ENCODE measurements at regions not wholly inside any gene's neighbourhood (a gene's known extent, or its start where the extent isn't known, plus 50 kb on each side); places are given as distances from the start of the nearest gene placed in this dataset.

- TF ChIP-seq CTCF (IDR thresholded peaks at IDR 0.05): no peak
- TF ChIP-seq EZH2 (IDR thresholded peaks at IDR 0.05; ENCODE audit: borderline replicate concordance, insufficient read depth, low read depth, low read length, poor library complexity, severe bottlenecking): no peak
These were observed 362.4 kb upstream of the ACTBL2 start for GRCh38 chr5:57845025-57845424.
